H9 (cell line): ENCODE measurements at regions not wholly inside any gene's neighbourhood (a gene's known extent, or its start where the extent isn't known, plus 50 kb on each side); places are given as distances from the start of the nearest gene placed in this dataset.

Experiments used
- DNase-seq: peaks from one replicate; pipeline ENCODE4 v3.0.0-alpha.2; 2017
- H2AFZ ChIP-seq: one replicate; pipeline ENCODE4 v1.6.1; 2013; ENCODE audit warnings: mild to moderate bottlenecking, low read length, control low read depth, moderate library complexity
- H2AK5ac ChIP-seq: 2 replicates; pipeline ENCODE4 v1.6.1; 2013; ENCODE audit warnings: low read length, control low read depth, mixed read lengths; ENCODE audit not compliant: insufficient read length
- H2BK120ac ChIP-seq: one replicate; pipeline ENCODE4 v1.6.1; 2013; ENCODE audit warnings: low read depth, mild to moderate bottlenecking, low read length, control low read depth, inconsistent platforms; ENCODE audit not compliant: poor library complexity, severe bottlenecking
- H2BK12ac ChIP-seq: 2 replicates; pipeline ENCODE4 v1.6.1; 2013; ENCODE audit warnings: low read length, control low read depth, mixed read lengths, low read depth; ENCODE audit not compliant: insufficient read length
- H2BK15ac ChIP-seq: 2 replicates; pipeline ENCODE4 v1.6.1; 2013; ENCODE audit warnings: low read depth, low read length, control low read depth
- H2BK20ac ChIP-seq: one replicate; pipeline ENCODE4 v1.6.1; 2013; ENCODE audit warnings: low read depth, mild to moderate bottlenecking, low read length, control low read depth, inconsistent platforms; ENCODE audit not compliant: poor library complexity, severe bottlenecking
- H2BK5ac ChIP-seq: 2 replicates; pipeline ENCODE4 v1.6.1; 2013; ENCODE audit warnings: low read length, control low read depth, mixed read lengths; ENCODE audit not compliant: insufficient read length
- H3K14ac ChIP-seq: 2 replicates; pipeline ENCODE4 v1.6.1; 2013; ENCODE audit warnings: low read length, control low read depth; ENCODE audit not compliant: insufficient read depth
- H3K18ac ChIP-seq: 2 replicates; pipeline ENCODE4 v1.6.1; 2013; ENCODE audit warnings: low read depth, mild to moderate bottlenecking, mixed read lengths, low read length, control low read depth; ENCODE audit not compliant: insufficient read length
- H3K23ac ChIP-seq: 2 replicates; pipeline ENCODE4 v1.6.1; 2013; ENCODE audit warnings: low read length, control low read depth, mixed read lengths, low read depth; ENCODE audit not compliant: insufficient read length
- H3K23me2 ChIP-seq: 2 replicates; pipeline ENCODE4 v1.6.1; 2013; ENCODE audit warnings: low read depth, mild to moderate bottlenecking, mixed read lengths, low read length, control low read depth; ENCODE audit not compliant: insufficient read length, poor library complexity, severe bottlenecking
- H3K27ac ChIP-seq: 2 replicates; pipeline ENCODE4 v1.5.1; 2013; ENCODE audit warnings: low read length, control low read depth, mixed read lengths, low read depth; ENCODE audit not compliant: insufficient read length
- H3K27me3 ChIP-seq: 2 replicates; pipeline ENCODE4 v1.6.1; 2013; ENCODE audit warnings: low read length, control low read depth, inconsistent platforms; ENCODE audit not compliant: insufficient read depth
- H3K4ac ChIP-seq: 2 replicates; pipeline ENCODE4 v1.6.1; 2013; ENCODE audit warnings: low read depth, mild to moderate bottlenecking, control low read depth, inconsistent platforms, low read length, moderate library complexity
- H3K4me1 ChIP-seq: 2 replicates; pipeline ENCODE4 v1.6.1; 2013; ENCODE audit warnings: low read length, control low read depth, inconsistent platforms; ENCODE audit not compliant: insufficient read depth
- H3K4me2 ChIP-seq: 2 replicates; pipeline ENCODE4 v1.6.1; 2013; ENCODE audit warnings: low read length, control low read depth, mixed read lengths; ENCODE audit not compliant: insufficient read length, insufficient read depth
- H3K56ac ChIP-seq: 2 replicates; pipeline ENCODE4 v1.6.1; 2013; ENCODE audit warnings: low read depth, mild to moderate bottlenecking, mixed read lengths, low read length, control low read depth; ENCODE audit not compliant: insufficient read length
- H3K79me1 ChIP-seq: 2 replicates; pipeline ENCODE4 v1.6.1; 2013; ENCODE audit warnings: low read depth, mild to moderate bottlenecking, moderate library complexity, low read length, control low read depth, inconsistent platforms; ENCODE audit not compliant: insufficient read depth, poor library complexity, severe bottlenecking
- H3K79me2 ChIP-seq: 2 replicates; pipeline ENCODE4 v1.6.1; 2013; ENCODE audit warnings: low read length, control low read depth, inconsistent platforms; ENCODE audit not compliant: insufficient read depth
- H3K9ac ChIP-seq: 2 replicates; pipeline ENCODE4 v1.6.1; 2013; ENCODE audit warnings: low read length, control low read depth, mixed read lengths; ENCODE audit not compliant: insufficient read length; ENCODE audit errors: extremely low read depth
- H3K9me3 ChIP-seq: one replicate; pipeline ENCODE4 v1.6.1; 2013; ENCODE audit warnings: low read depth, low read length, inconsistent platforms; ENCODE audit not compliant: control insufficient read depth
- H3T11ph ChIP-seq: one replicate; pipeline ENCODE4 v1.6.1; 2013; ENCODE audit warnings: mild to moderate bottlenecking, low read length, control low read depth, inconsistent platforms
- H4K20me1 ChIP-seq: one replicate; pipeline ENCODE4 v1.6.1; 2013; ENCODE audit not compliant: control insufficient read depth, insufficient read length, insufficient read depth
- H4K5ac ChIP-seq: 2 replicates; pipeline ENCODE4 v1.6.1; 2013; ENCODE audit warnings: low read depth, mild to moderate bottlenecking, mixed read lengths, low read length, control low read depth; ENCODE audit not compliant: insufficient read length
- H4K8ac ChIP-seq: replicated peaks from 2 replicates; pipeline ENCODE4 v1.6.1; 2013; ENCODE audit warnings: low read length, control low read depth, mixed read lengths, low read depth; ENCODE audit not compliant: insufficient read length
- H4K91ac ChIP-seq: 2 replicates; pipeline ENCODE4 v1.6.1; 2013; ENCODE audit warnings: low read depth, mild to moderate bottlenecking, moderate library complexity, mixed read lengths, low read length, control low read depth; ENCODE audit not compliant: insufficient read length
- H3K27ac Mint-ChIP-seq, 3 experiments: 2 replicates in 2 of 3; 3 replicates in 1 of 3; pipeline ENCODE4 v1.8.0; 2020 to 2021; ENCODE audit warnings: mixed read lengths in 3 of 3, mild to moderate bottlenecking in 1 of 3, moderate library complexity in 1 of 3
- H3K27me3 Mint-ChIP-seq: 2 replicates; pipeline ENCODE4 v1.8.0; 2021; ENCODE audit warnings: low read depth, mild to moderate bottlenecking, moderate library complexity, mixed read lengths
- H3K36me3 Mint-ChIP-seq, 3 experiments: 2 replicates in 2 of 3; 3 replicates in 1 of 3; pipeline ENCODE4 v1.8.0; 2020 to 2021; ENCODE audit warnings: low read depth in 3 of 3, mixed read lengths in 3 of 3; ENCODE audit not compliant: insufficient read depth in 1 of 3
- H3K4me1 Mint-ChIP-seq, 2 experiments: 2 replicates each; pipeline ENCODE4 v1.8.0; 2020; ENCODE audit warnings: mixed read lengths in 2 of 2
- H3K4me3 Mint-ChIP-seq, 2 experiments: 2 replicates in 1 of 2; 3 replicates in 1 of 2; pipeline ENCODE4 v1.8.0; 2020 to 2021; ENCODE audit warnings: mild to moderate bottlenecking in 2 of 2, mixed read lengths in 2 of 2, moderate library complexity in 1 of 2
- H3K9me3 Mint-ChIP-seq, 2 experiments: 2 replicates in 1 of 2; 3 replicates in 1 of 2; pipeline ENCODE4 v1.8.0; 2020; ENCODE audit warnings: mild to moderate bottlenecking in 2 of 2, mixed read lengths in 2 of 2, moderate library complexity in 1 of 2
- TF ChIP-seq, protein P1 (sequence below): fragments of 200-600 bp; sonication (generic); conservative IDR thresholded peaks from 3 replicates; pipeline ENCODE4 v1.8.0; 2021; ENCODE audit warnings: antibody characterized with exemption, mild to moderate bottlenecking

DNA sequence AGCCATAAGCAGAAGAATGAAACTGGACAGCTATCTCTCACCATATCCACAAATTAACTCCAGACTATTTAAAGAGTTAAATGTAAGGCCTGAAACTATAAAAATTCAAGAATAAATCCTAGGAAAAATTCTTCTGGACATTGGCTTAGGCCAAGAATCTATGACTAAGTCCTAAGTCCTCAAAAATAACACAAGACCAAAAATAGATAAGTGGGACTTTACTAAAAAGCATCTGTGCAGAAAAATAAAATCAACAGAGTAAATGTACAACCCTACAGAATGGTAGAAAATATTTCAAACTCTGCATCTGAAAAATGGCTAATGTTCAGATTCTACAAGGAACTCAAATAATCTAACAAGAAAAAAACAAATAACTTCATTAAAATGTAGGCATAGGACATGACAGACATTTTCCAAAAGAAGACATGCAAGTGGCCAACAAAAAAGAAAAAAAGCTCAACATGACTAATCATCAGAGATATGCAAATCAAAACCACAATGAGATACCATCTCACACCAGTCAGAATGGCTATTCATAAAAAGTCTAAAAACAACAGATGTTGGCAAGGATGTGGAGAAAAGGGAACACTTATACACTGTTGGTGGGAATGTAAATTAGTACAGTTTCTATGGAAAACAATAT lies 61.0 kb upstream of the PPFIA2 start:
- H3K4me2 ChIP-seq, result no peak overlapping the region
- Mint-ChIP-seq H3K27me3 (no peaks in the 10 kb centered on the region), H3K4me3 (no peak overlapping the region), H3K27ac (no peak overlapping the region), H3K4me1 (no peaks in the 10 kb centered on the region), H3K36me3 (no peaks in the 10 kb centered on the region), H3K9me3 (no peaks in the 10 kb centered on the region)
- no peak overlapping the region for H3K4ac ChIP-seq
- H3K4me1 ChIP-seq, result no peaks in the 10 kb centered on the region
- no peak overlapping the region for H2BK5ac ChIP-seq
- no peaks in the 10 kb centered on the region for H3K27me3 ChIP-seq
- no peak overlapping the region for H2BK15ac ChIP-seq
- no peak overlapping the region for H2BK120ac ChIP-seq
- TF ChIP-seq, protein P1, sequence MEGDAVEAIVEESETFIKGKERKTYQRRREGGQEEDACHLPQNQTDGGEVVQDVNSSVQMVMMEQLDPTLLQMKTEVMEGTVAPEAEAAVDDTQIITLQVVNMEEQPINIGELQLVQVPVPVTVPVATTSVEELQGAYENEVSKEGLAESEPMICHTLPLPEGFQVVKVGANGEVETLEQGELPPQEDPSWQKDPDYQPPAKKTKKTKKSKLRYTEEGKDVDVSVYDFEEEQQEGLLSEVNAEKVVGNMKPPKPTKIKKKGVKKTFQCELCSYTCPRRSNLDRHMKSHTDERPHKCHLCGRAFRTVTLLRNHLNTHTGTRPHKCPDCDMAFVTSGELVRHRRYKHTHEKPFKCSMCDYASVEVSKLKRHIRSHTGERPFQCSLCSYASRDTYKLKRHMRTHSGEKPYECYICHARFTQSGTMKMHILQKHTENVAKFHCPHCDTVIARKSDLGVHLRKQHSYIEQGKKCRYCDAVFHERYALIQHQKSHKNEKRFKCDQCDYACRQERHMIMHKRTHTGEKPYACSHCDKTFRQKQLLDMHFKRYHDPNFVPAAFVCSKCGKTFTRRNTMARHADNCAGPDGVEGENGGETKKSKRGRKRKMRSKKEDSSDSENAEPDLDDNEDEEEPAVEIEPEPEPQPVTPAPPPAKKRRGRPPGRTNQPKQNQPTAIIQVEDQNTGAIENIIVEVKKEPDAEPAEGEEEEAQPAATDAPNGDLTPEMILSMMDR, result no peak
- no peak overlapping the region for H2AFZ ChIP-seq
- no peak overlapping the region for H3K18ac ChIP-seq
- no peak overlapping the region for H3K27ac ChIP-seq
- no peak overlapping the region for H4K8ac ChIP-seq
- H3K14ac ChIP-seq, result no peak overlapping the region
- H2BK20ac ChIP-seq, result no peak overlapping the region
- H3K56ac ChIP-seq, result no peak overlapping the region
- no peak overlapping the region for H3K23ac ChIP-seq
- no peaks in the 10 kb centered on the region for H4K20me1 ChIP-seq
- no peak overlapping the region for H3T11ph ChIP-seq
- H3K79me2 ChIP-seq, result no peaks in the 10 kb centered on the region
- no peaks in the 10 kb centered on the region for H3K9me3 ChIP-seq
- no peak overlapping the region for H2AK5ac ChIP-seq
- H3K9ac ChIP-seq, result no peak overlapping the region
- DNase-seq, result no peak
- H4K5ac ChIP-seq, result no peak overlapping the region
- no peak overlapping the region for H4K91ac ChIP-seq
- H3K23me2 ChIP-seq, result no peaks in the 10 kb centered on the region
- no peaks in the 10 kb centered on the region for H3K79me1 ChIP-seq
- H2BK12ac ChIP-seq, result no peak overlapping the region
